Activated CD8-positive, alpha-beta memory T cell treated with anti-CD3 and anti-CD28 coated beads, Interleukin-2, amount 50 U/mL, for 1 hour (primary cell): ENCODE measurements at regions not wholly inside any gene's neighbourhood (a gene's known extent, or its start where the extent isn't known, plus 50 kb on each side); places are given as distances from the start of the nearest gene placed in this dataset.

ENCODE experiments used
- DNase-seq: peaks from one replicate; pipeline ENCODE4 v3.0.0-alpha.2; 2020; ENCODE audit errors: extremely low read depth

DNA sequence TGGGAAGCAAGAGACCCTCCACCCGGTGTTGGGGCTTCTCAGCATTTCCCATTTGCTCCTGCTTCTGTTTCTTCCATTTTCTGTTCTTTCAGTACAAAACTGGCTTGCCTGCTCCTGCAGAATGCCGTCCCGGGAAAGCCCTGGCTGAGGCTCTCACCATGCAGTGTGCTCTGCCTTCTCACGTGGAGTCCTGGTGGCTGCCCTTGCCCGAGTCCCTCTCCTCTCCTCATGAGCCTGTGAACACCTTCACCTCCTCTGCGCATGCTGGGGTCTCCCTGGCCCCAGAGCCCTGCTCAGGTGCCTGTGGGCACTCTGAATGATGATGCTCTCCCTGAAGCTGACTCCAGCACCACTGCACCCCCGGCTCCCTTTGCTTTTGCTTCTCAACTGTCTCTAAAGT, 752.0 kb downstream of the QKI start:
- DNase-seq, result no peak

GRCh38 chr6:164164876-164165275, 750.4 kb downstream of the QKI start:
- DNase-seq, result no peak

DNA sequence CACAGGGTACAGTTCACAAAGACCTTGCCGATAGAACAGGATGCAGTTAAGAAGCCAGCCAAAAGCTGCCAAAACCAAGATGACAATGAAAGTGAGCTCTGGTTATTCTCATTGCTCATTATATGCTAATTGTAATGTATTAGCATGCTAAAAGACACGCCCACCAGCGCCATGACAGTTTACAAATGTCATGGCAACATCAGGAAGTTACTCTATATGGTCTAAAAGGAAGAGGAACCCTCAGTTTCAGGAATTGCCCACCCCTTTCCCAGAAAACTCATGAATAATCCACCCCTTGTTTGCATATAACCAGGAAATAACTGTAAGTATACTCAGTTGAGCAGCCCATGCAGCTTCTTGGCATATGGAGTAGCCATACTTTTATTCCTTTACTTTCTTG, 748.7 kb downstream of the QKI start:
- DNase-seq, result no peak

DNA sequence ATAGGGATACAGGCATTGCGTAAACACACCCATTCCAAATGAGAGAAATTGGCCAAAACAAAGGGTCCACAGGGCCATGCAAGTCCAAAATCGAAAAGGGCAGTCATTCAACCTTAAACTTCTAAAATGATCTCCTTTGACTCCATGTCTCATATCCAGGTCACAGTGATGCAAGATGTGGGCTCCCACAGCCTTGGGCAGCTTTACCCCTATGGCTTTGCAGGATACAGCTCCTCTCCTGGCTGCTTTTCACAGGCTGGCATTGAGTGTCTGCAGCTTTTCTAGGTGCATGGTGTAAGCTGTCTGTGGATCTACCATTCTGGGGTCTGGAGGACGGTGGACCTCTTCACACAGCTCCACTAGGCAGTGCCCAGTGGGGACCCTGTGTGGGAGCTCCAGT, 744.5 kb downstream of the QKI start:
- no peak for DNase-seq

GRCh38 chr6:164154588-164154987, 740.1 kb downstream of the QKI start:
- DNase-seq, result no peak

DNA sequence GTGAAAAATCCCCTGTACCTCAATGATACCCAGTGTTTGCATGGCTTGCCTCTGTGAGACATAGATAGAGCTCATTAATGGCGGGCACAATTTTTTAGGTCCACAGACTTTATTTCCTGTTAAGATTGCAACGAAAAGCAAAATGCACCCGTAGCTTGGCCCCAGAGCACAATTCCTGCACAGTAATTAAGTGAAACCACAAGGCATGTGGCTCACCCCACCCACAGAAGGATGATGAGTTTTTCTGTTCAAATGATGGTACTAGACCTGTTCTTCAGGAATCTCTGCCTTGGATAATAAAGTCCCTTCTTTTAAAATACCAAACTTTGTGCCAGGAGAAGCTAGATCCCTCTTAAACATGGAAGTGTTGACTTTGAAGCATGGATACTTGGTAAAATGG, 738.1 kb downstream of the QKI start:
- DNase-seq, result no peak

DNA sequence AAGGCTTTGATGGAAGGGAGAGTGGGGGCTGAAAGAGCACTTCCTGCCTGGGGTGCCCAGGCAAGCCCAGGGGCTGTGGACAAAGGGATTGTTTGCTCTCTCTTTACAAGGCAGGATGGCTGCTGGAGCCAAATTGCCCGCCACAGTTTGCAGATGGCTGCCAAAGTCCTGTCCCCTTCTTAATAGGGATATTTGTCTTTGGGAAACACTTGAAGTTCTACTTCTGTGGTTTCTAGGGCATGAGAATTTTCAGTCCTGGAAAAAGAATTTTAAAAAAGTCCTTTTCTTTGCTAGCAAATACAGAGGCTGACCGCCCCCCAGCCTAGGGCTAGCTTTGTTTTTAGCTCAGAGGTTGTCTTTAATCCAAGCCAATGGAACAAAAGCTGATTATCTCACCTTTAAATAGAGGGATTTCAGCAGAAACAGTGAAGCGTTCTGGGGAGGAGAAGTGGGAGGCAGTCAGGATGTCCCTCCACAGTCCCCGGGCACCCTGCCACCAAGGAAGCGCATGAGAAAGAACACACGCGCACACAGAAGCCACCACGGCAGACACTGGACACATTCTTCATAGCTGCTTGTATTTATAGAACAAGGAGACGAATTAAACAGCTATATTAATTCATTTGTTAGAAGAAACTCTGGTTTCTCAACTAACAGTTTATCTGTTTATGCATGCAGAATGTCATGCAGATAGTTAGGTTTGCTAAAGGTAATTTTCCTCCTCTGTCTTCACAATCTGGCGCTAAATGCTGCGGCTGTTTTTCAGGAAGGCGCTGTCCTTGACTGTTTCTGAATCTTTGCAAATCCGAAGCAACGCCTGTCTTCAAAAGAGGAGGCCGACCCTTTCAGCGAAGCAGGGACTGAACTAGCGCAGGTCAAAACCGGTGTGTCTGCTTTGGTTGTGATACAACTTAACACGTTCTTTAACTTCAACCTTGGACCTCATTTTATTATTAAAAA, 736.9 kb downstream of the QKI start:
- DNase-seq, result no peak

GRCh38 chr6:164150232-164150631, 735.7 kb downstream of the QKI start:
- no peak for DNase-seq

GRCh38 chr6:164148788-164149187, 734.3 kb downstream of the QKI start:
- DNase-seq, result no peak

DNA sequence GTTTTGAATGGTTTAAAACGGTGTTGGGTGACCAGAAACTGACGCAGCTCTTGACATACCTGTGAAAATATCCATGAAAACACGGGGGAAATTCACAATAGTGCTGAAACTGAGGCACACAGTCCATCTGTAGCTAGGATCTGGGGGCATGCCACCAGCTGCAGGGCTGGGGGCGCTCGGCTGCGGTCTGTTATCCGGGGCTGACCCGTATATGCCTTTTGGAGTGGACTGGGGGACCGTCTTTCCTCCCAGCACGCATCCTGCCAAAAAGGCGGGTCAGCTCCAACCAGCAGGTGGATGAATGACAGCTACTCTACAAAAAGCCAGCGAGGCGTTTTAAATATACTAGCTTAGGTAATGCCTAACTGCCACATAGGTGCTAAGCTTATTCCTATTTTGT, 729.8 kb downstream of the QKI start:
- no peak for DNase-seq

- no peak for DNase-seq
Observed at GRCh38 chr6:164142322-164142721, 727.8 kb downstream of the QKI start.

- no peak for DNase-seq
Observed at GRCh38 chr6:164135511-164136132, 721.1 kb downstream of the QKI start.

DNA sequence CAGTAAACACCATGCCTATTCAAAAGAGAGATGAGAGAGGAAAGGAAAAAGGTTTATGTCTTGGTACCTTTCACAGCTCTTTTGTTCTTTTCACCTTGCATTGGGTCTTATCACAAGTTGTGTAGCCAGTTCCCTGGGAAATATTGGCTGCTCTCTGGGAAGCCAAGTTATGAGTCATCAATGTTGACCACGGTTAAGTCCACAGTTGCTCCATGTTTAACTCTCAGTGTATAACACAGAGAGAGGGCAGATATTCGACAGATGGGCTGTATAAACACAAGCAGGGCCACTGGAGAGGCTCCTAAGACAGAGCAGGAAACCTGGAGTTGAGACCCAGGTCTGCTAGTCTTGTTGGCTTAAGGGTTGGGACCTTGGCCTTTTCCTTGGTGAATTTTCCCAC, 718.6 kb downstream of the QKI start:
- no peak for DNase-seq

DNA sequence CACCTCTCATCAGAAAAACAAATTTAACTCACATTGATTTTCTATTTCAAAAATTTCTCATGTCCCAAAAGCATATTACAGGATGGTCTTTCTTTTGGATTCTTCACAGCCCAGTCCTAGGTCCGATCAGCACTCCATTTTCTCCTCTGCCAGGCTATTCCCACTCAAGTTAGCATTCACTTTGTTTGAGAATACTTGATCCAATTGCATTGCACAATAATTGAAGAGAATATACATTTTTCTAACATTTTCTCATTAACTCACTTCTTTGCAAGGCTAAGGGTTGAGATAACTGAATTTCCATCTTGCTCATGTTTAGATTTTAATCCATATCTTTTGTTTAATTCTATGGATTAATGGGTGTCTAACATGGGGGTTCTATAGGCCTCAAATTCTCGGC, 716.1 kb downstream of the QKI start:
- no peak for DNase-seq

GRCh38 chr6:164130151-164130550, 715.6 kb downstream of the QKI start:
- DNase-seq, result no peak

GRCh38 chr6:164129218-164129617, 714.7 kb downstream of the QKI start:
- DNase-seq, result no peak

GRCh38 chr6:164128101-164128500, 713.6 kb downstream of the QKI start:
- DNase-seq, result no peak

GRCh38 chr6:164124986-164125385, 710.5 kb downstream of the QKI start:
- DNase-seq, result no peak

DNA sequence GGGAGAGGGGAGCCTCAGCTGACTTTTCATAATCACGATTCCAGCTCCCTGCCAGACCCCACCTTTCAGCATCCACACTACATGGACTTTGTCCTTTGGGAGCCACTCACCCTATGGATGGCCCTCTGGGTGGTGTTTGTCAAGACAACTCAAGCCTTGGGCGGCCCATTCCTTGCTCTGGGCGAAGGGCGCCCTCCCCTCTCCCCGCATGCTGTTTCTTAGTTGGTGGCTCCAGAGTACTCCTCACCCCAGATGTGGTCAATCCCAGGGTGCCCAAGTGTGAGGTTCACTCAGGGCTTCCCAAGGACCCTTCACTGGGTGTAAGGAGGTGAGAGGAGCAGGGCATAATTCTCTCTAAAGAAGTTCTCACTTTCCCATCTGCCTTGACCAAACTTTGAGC, 710.0 kb downstream of the QKI start:
- DNase-seq, result no peak

GRCh38 chr6:164122109-164122508, 707.6 kb downstream of the QKI start:
- no peak for DNase-seq

- no peak for DNase-seq
Observed at GRCh38 chr6:164121527-164121926, 707.0 kb downstream of the QKI start.

DNA sequence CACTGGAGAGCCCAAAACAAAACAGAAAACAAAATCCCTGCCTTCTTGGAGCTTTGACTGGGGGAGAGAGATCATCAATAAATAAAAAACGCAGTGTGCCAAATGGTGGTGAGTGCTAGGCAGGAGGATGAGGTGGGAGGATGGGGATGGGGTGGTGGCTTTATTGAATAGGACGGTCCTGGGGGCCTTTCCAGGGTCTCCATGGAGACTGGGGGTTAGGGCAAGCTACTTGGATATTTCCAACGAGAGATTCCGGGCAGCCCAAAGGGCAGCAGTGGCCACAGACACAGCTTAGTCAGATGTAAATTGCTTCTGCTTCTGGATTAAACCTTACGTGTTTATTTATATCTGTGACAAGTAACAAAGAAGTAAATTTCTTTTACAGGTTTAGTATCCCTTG, 700.1 kb downstream of the QKI start:
- no peak for DNase-seq

- no peak for DNase-seq
Observed at GRCh38 chr6:164114051-164114450, 699.5 kb downstream of the QKI start.
